OCI-LY7 (cell line): ENCODE measurements at regions not wholly inside any gene's neighbourhood (a gene's known extent, or its start where the extent isn't known, plus 50 kb on each side); places are given as distances from the start of the nearest gene placed in this dataset.

Experiments
- BruUV-seq: library from RNA; stranded (reverse); fragments of 400-500 nt; replicated peaks from 2 replicates; lab custom pipeline; 2021; lab: Mats Ljungman, UMichigan
- CTCF ChIA-PET: fragments of 300-600 bp; sonication (Branson Sonifier 250); formaldehyde crosslinking; loops from one replicate; lab custom pipeline; 2022; ENCODE audit warnings: antibody characterized with exemption; ENCODE audit not compliant: unreplicated experiment; lab: Charles Lee
- POLR2A ChIA-PET: fragments of 300-600 bp; sonication (Branson Sonifier 250); formaldehyde crosslinking; loops from one replicate; lab custom pipeline; 2022; ENCODE audit warnings: antibody characterized with exemption; lab: Charles Lee
- DNase-seq: peaks from one replicate; pipeline ENCODE4 v3.0.0-alpha.2; 2015; ENCODE audit warnings: low spot score
- H2AFZ ChIP-seq: fragments of 200-600 bp; sonication (generic), shearing (Covaris generic); 2 replicates; pipeline ENCODE4 v1.6.1; 2014; ENCODE audit warnings: mild to moderate bottlenecking, antibody characterized with exemption, low read length, moderate library complexity
- H3K27ac ChIP-seq: fragments of 200-600 bp; sonication (generic); 2 replicates; pipeline ENCODE4 v1.5.1; 2014; ENCODE audit warnings: mixed run types, low read depth, mild to moderate bottlenecking, moderate library complexity, low read length, inconsistent platforms; ENCODE audit not compliant: poor library complexity, severe bottlenecking
- H3K36me3 ChIP-seq: fragments of 200-600 bp; sonication (generic); 2 replicates; pipeline ENCODE4 v1.6.1; 2014; ENCODE audit warnings: mild to moderate bottlenecking, antibody characterized with exemption, low read length, moderate library complexity, mixed read lengths; ENCODE audit not compliant: insufficient read depth
- H3K4me1 ChIP-seq: fragments of 200-600 bp; sonication (generic); 2 replicates; pipeline ENCODE4 v1.5.1; 2014; ENCODE audit warnings: mild to moderate bottlenecking, low read length; ENCODE audit not compliant: insufficient read depth, poor library complexity, severe bottlenecking
- H3K4me2 ChIP-seq: fragments of 200-600 bp; sonication (generic); 2 replicates; pipeline ENCODE4 v1.6.1; 2014; ENCODE audit warnings: mild to moderate bottlenecking, low read length
- H3K4me3 ChIP-seq: fragments of 200-600 bp; sonication (generic); 2 replicates; pipeline ENCODE4 v1.5.1; 2014; ENCODE audit warnings: mild to moderate bottlenecking, low read depth, low read length; ENCODE audit not compliant: poor library complexity, severe bottlenecking
- H3K79me2 ChIP-seq: fragments of 200-600 bp; sonication (generic); 2 replicates; pipeline ENCODE4 v1.6.1; 2016; ENCODE audit warnings: low read depth, mild to moderate bottlenecking, low read length, moderate library complexity, mixed read lengths; ENCODE audit not compliant: insufficient read depth
- H3K9me2 ChIP-seq: fragments of 200-600 bp; sonication (generic); 2 replicates; pipeline ENCODE4 v1.6.1; 2016; ENCODE audit warnings: mild to moderate bottlenecking, low read length, mixed read lengths; ENCODE audit not compliant: insufficient read depth
- H3K9me3 ChIP-seq: fragments of 200-600 bp; sonication (generic); 2 replicates; pipeline ENCODE4 v1.6.1; 2014; ENCODE audit warnings: mild to moderate bottlenecking, mixed run types, low read length, mixed read lengths
- H4K20me1 ChIP-seq: fragments of 200-600 bp; sonication (generic); 2 replicates; pipeline ENCODE4 v1.6.1; 2014; ENCODE audit warnings: mild to moderate bottlenecking, antibody characterized with exemption, low read length, moderate library complexity, mixed read lengths; ENCODE audit not compliant: insufficient read depth
- CTCF ChIP-seq: fragments of 200-600 bp; sonication (generic); conservative IDR thresholded peaks from 2 replicates; pipeline ENCODE4 v1.5.1; 2014; ENCODE audit warnings: mild to moderate bottlenecking, antibody characterized with exemption, low read length, moderate library complexity, mixed read lengths
- EZH2phosphoT487 ChIP-seq: fragments of 200-600 bp; sonication (generic); IDR thresholded peaks from 2 replicates; pipeline ENCODE4 v1.6.1; 2018; ENCODE audit warnings: low read depth, borderline replicate concordance, mild to moderate bottlenecking, mixed run types, antibody characterized with exemption, low read length, moderate library complexity, mixed read lengths
- intact Hi-C: fragments of 100-400 bp; cut with micrococcal nuclease; formaldehyde crosslinking; loops from one replicate; pipeline ENCODE4 v1.10.0; 2022; ENCODE audit not compliant: unreplicated experiment

GRCh38 chr11:93054881-93055280 is 85.4 kb downstream of the MTNR1B start:
- ChIA-PET POLR2A (no interaction called here), CTCF (no interaction called here)
- Histone ChIP-seq H3K9me3 (no peaks in the 10 kb centered on the region), H3K4me2 (no peak overlapping the region), H3K9me2 (no peaks in the 10 kb centered on the region), H4K20me1 (no peaks in the 10 kb centered on the region), H3K79me2 (no peaks in the 10 kb centered on the region), H3K27ac (no peak overlapping the region), H3K4me1 (no peaks in the 10 kb centered on the region), H3K36me3 (no peaks in the 10 kb centered on the region), H3K4me3 (no peak overlapping the region), H2AFZ (no peak overlapping the region)
- intact Hi-C loops, result no loop called here
- DNase-seq, result no peak
- TF ChIP-seq EZH2phosphoT487 (no peak), CTCF (no peak)
- BruUV-seq, result no TSS peak

- Histone ChIP-seq H3K9me2 (no peaks in the 10 kb centered on the region), H3K4me1 (no peaks in the 10 kb centered on the region), H4K20me1 (no peaks in the 10 kb centered on the region), H3K4me2 (no peak overlapping the region), H3K79me2 (no peaks in the 10 kb centered on the region), H2AFZ (no peak overlapping the region), H3K36me3 (no peaks in the 10 kb centered on the region), H3K27ac (no peak overlapping the region), H3K4me3 (no peak overlapping the region), H3K9me3 (no peaks in the 10 kb centered on the region)
- intact Hi-C loops, result no loop called here
- TF ChIP-seq EZH2phosphoT487 (no peak), CTCF (no peak)
- no peak for DNase-seq
- POLR2A ChIA-PET, result interaction anchor here (0.7 kb wide), 1 partner anchor 10 kb away, joined by 3 read pairs; no protein-coding TSS in a partner anchor
- no TSS peak for BruUV-seq
- CTCF ChIA-PET, result no interaction called here
These were observed 89.9 kb downstream of the MTNR1B start for GRCh38 chr11:93059117-93059957.

GRCh38 chr11:93063086-93063485 is 93.6 kb downstream of the MTNR1B start:
- TF ChIP-seq EZH2phosphoT487 (no peak), CTCF (no peak)
- no peak for DNase-seq
- BruUV-seq, result no TSS peak

More at GRCh38 chr11:93063086-93063485, 93.6 kb downstream of the MTNR1B start:
- no peak overlapping the region for H3K27ac ChIP-seq
- H2AFZ ChIP-seq, result no peak overlapping the region
- POLR2A ChIA-PET, result no interaction called here
- H3K4me3 ChIP-seq, result no peak overlapping the region
- no peaks in the 10 kb centered on the region for H4K20me1 ChIP-seq
- no peaks in the 10 kb centered on the region for H3K9me3 ChIP-seq
- CTCF ChIA-PET, result no interaction called here
- no peaks in the 10 kb centered on the region for H3K4me1 ChIP-seq
- no peak overlapping the region for H3K4me2 ChIP-seq
- no peaks in the 10 kb centered on the region for H3K79me2 ChIP-seq
- H3K9me2 ChIP-seq, result no peaks in the 10 kb centered on the region
- intact Hi-C loops, result no loop called here
- H3K36me3 ChIP-seq, result no peaks in the 10 kb centered on the region
